ENCODE measurements at regions not wholly inside any gene's neighbourhood (a gene's known extent, or its start where the extent isn't known, plus 50 kb on each side); places are given as distances from the start of the nearest gene placed in this dataset.

DNA sequence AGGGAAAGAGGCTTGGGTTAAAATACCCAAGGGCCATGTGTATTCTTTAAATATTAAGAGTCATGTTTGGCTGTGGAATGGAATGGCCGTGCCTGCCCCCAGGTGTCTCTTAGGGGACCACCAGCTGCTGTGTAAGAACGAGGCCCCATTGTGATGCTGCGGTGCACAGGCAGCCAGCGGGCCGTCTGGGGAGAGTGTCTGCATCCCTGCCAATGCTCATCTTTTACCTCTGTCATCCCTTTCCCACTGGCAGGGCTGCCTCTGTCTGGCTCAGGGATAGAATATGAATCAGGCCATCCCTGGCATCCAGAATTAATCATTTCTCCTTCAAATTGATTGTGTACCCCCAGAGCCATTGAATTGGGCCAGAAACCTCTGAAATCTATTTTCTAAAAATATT lies 137.8 kb upstream of the GALNT17 start:
- no peak for DNase-seq

GRCh38 chr7:70997261-70997660 lies 134.7 kb upstream of the GALNT17 start:
- DNase-seq, result no peak

GRCh38 chr7:71005109-71005508 lies 126.8 kb upstream of the GALNT17 start:
- no peak for DNase-seq

DNA sequence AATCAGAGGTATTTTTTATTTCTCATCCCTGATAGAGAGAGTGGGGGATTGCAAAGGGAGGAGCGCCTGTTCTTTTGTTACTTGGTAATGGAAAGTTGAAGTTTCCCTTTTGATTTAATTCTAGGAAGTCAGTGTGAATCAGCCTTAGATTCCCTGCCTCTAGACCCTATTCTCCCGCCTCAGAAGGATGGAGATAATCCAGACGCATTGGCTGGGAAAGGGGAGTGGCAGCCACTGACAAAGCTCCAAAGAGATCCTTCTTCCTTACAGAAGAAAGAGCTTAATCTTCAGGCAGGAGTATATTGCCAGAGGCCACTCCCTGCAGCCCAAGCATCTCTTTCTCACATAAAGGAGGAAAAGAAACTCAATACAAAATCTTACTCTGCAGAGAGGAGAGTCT lies 122.3 kb upstream of the GALNT17 start:
- DNase-seq, result no peak

GRCh38 chr7:71015252-71015900 lies 116.6 kb upstream of the GALNT17 start:
- DNase-seq, result no peak

DNA sequence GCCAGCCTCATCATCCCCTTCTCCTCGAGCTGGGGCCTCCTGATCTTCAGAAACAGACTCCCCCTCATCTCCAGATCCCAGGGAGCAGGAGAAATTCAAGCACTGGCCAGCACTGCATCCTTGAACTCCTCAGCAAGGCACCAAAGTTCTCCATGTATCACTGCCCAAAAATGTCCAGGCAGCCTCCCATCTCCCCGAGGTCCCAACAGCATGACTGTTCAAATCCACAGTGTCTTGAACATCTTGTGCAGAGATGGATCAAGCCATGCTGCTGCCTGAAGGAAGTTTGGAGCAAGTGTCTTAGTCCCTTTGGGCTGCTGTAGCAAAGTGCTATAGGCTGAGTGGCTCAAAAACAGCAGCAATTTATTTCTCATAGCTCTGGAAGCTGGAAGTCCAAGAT lies 115.5 kb upstream of the GALNT17 start:
- DNase-seq, result no peak

GRCh38 chr7:71017602-71018001 lies 114.3 kb upstream of the GALNT17 start:
- DNase-seq, result no peak

DNA sequence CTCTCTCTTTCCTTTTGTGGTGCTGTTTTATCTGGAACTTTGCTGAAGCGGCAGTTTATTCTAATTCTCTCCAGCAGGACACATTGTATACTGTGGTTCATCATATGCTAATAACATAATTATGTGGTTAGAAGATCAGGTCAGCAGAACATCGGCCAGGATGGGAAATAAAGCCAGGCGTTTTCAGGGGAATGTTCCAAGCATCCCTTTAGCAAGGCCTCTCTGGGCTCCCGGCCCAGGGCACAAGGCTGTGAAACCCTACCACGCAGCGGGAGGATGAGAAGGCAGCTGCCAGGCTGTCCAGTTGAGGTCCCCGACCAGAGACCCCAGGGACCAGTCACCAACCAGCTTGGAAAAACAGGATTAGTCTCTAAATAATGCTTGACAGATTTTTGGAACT lies 112.2 kb upstream of the GALNT17 start:
- DNase-seq, result no peak

- DNase-seq, result no peak
Measured at GRCh38 chr7:71021131-71021530, 110.8 kb upstream of the GALNT17 start.

- no peak for DNase-seq
Measured at GRCh38 chr7:71026680-71027079, 105.3 kb upstream of the GALNT17 start.

DNA sequence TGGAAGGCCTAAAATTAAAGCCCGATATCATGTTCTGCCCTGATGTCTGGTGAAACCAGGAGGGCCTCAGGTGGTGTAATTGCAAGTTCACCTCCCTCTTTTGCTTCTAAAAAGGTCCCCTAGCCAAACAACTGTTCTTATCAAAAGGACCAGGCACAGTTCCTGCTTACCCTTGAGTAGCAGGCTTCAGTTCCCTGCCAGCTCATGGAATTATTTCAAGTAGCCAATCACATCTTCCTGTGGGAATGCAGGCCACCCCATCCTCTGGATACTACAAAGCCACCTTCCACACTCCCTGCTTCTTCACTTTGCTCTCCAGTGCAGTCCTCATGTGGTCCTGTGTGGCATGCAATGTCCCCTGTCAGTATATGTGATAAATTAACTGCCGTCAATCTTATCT lies 97.7 kb upstream of the GALNT17 start:
- DNase-seq, result no peak

DNA sequence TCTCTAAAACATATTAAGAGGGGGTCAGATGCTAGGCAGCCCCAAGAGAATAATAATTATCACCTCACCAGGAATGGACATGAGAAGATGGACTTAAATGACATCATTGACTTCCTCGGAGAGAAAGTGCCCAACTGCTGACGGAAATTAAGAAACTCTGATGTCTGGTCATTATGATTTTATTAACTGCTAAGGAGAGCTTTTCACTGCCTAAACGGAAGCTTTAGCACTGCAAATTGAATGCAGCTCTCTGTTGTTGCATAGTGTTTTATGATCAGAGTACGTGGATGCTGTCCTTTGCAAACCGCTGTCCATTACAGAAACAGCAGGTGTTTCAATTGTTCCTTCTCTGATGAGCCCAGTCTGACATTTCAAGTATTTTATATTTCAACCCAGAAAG lies 89.4 kb upstream of the GALNT17 start:
- DNase-seq, result no peak

DNA sequence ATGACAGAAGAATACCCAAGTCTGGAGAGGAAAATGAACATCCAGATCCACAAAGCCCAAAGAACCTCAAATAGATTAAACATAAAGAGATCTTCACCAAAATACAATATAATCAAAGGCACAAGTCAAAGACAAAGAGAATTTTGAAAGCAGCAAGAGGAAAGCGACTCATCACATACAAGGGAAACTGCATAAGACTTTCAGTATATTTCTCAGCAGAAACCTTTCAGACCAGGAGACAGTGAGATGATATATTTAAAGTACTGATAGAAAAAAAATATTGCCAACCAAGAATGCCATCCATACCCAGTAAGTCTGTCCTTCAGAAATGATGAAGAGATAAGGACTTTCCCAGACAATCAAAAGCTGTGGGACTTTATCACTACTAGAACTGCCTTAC lies 81.5 kb upstream of the GALNT17 start:
- no peak for DNase-seq

GRCh38 chr7:71055504-71055903 lies 76.4 kb upstream of the GALNT17 start:
- no peak for DNase-seq

GRCh38 chr7:71077743-71078476 lies 54.0 kb upstream of the GALNT17 start:
- no peak for DNase-seq
